ENCODE measurements at regions not wholly inside any gene's neighbourhood (a gene's known extent, or its start where the extent isn't known, plus 50 kb on each side); places are given as distances from the start of the nearest gene placed in this dataset.
"Not testable (repeated sequence)": the region's sequence is repeated elsewhere in the genome, so short reads cannot be mapped to it uniquely, and the experiment has no call there.

GRCh38 chr6:48961781-48962415 lies 501.2 kb downstream of the MMUT start:
- intact Hi-C loops (cut with micrococcal nuclease): no loop called here
- H3K4me1 Mint-ChIP-seq (ENCODE audit: insufficient read depth, unreplicated experiment): no peaks in the 10 kb centered on the region
- H3K36me3 Mint-ChIP-seq (ENCODE audit: insufficient read depth, unreplicated experiment): no peaks in the 10 kb centered on the region
- ChIA-PET CTCF (interaction anchor here (0.6 to 0.7 kb wide), 4 partner anchors 26 to 482 kb away, joined by 3 read pairs; no protein-coding TSS in a partner anchor), POLR2A (interaction anchor here (0.9 to 1.4 kb wide), 6 partner anchors 12 to 1174 kb away, joined by 3 to 5 read pairs (median 3); no protein-coding TSS in a partner anchor)
- no peak overlapping the region for H3K27ac Mint-ChIP-seq (ENCODE audit: low read depth, unreplicated experiment)
- H3K4me3 Mint-ChIP-seq (ENCODE audit: unreplicated experiment): no peak overlapping the region
- H3K27me3 Mint-ChIP-seq (ENCODE audit: insufficient read depth, unreplicated experiment): no peaks in the 10 kb centered on the region
- peak; percentile 91 for DNase-seq (ENCODE audit: unreplicated experiment)
- no peak for TF ChIP-seq CTCF (IDR thresholded peaks at IDR 0.05; ENCODE audit: unreplicated experiment)
- BruUV-seq (replicated peaks): no TSS peak
- no peaks in the 10 kb centered on the region for H3K9me3 Mint-ChIP-seq (ENCODE audit: unreplicated experiment)

- Mint-ChIP-seq H3K27ac (ENCODE audit: low read depth, unreplicated experiment) (no peak overlapping the region), H3K27me3 (ENCODE audit: insufficient read depth, unreplicated experiment) (no peaks in the 10 kb centered on the region), H3K4me1 (ENCODE audit: insufficient read depth, unreplicated experiment) (no peaks in the 10 kb centered on the region), H3K9me3 (ENCODE audit: unreplicated experiment) (peaks cover 10% of the 10 kb centered on the region), H3K4me3 (ENCODE audit: unreplicated experiment) (no peak overlapping the region), H3K36me3 (ENCODE audit: insufficient read depth, unreplicated experiment) (no peaks in the 10 kb centered on the region)
- ChIA-PET CTCF (no interaction called here), POLR2A (interaction anchor here (1.2 kb wide), 1 partner anchor 132 kb away, joined by 4 read pairs; no protein-coding TSS in a partner anchor)
- intact Hi-C loops (cut with micrococcal nuclease): no loop called here
- DNase-seq (ENCODE audit: unreplicated experiment): peak; percentile 18
- no peak for TF ChIP-seq CTCF (IDR thresholded peaks at IDR 0.05; ENCODE audit: unreplicated experiment)
- BruUV-seq (replicated peaks): no TSS peak
Measured at GRCh38 chr6:48959251-48960060, 503.6 kb downstream of the MMUT start.

GRCh38 chr6:48957781-48958180 lies 505.3 kb downstream of the MMUT start:
- Mint-ChIP-seq H3K4me3 (ENCODE audit: unreplicated experiment) (no peak overlapping the region), H3K36me3 (ENCODE audit: insufficient read depth, unreplicated experiment) (no peaks in the 10 kb centered on the region), H3K27ac (ENCODE audit: low read depth, unreplicated experiment) (no peak overlapping the region), H3K9me3 (ENCODE audit: unreplicated experiment) (peaks cover 10% of the 10 kb centered on the region), H3K27me3 (ENCODE audit: insufficient read depth, unreplicated experiment) (no peaks in the 10 kb centered on the region), H3K4me1 (ENCODE audit: insufficient read depth, unreplicated experiment) (no peaks in the 10 kb centered on the region)
- DNase-seq (ENCODE audit: unreplicated experiment): peak; percentile 17
- POLR2A ChIA-PET: interaction anchor here (1.3 kb wide), 1 partner anchor 19 kb away, joined by 3 read pairs; no protein-coding TSS in a partner anchor
- intact Hi-C loops (cut with micrococcal nuclease): no loop called here
- no TSS peak for BruUV-seq (replicated peaks)
- CTCF ChIA-PET: interaction anchor here (0.6 to 0.7 kb wide), 4 partner anchors 8 to 735 kb away, joined by 3 to 5 read pairs (median 3); no protein-coding TSS in a partner anchor
- TF ChIP-seq CTCF (IDR thresholded peaks at IDR 0.05; ENCODE audit: unreplicated experiment): no peak

GRCh38 chr6:48951917-48952316 lies 511.1 kb downstream of the MMUT start:
- intact Hi-C loops (cut with micrococcal nuclease): no loop called here
- TF ChIP-seq CTCF (IDR thresholded peaks at IDR 0.05; ENCODE audit: unreplicated experiment): no peak
- H3K27ac Mint-ChIP-seq (ENCODE audit: low read depth, unreplicated experiment): no peak overlapping the region
- ChIA-PET CTCF (no interaction called here), POLR2A (no interaction called here)
- no peaks in the 10 kb centered on the region for H3K4me1 Mint-ChIP-seq (ENCODE audit: insufficient read depth, unreplicated experiment)
- BruUV-seq (replicated peaks): no TSS peak
- no peak overlapping the region for H3K4me3 Mint-ChIP-seq (ENCODE audit: unreplicated experiment)
- H3K36me3 Mint-ChIP-seq (ENCODE audit: insufficient read depth, unreplicated experiment): no peaks in the 10 kb centered on the region
- no peaks in the 10 kb centered on the region for H3K27me3 Mint-ChIP-seq (ENCODE audit: insufficient read depth, unreplicated experiment)
- no peak for DNase-seq (ENCODE audit: unreplicated experiment)
- peaks cover 10% of the 10 kb centered on the region for H3K9me3 Mint-ChIP-seq (ENCODE audit: unreplicated experiment)

- CTCF ChIA-PET: interaction anchor here (0.6 kb wide), 1 partner anchor 68 kb away, joined by 3 read pairs; no protein-coding TSS in a partner anchor
- POLR2A ChIA-PET; H3K27me3 Mint-ChIP-seq (ENCODE audit: insufficient read depth, unreplicated experiment); H3K36me3 Mint-ChIP-seq (ENCODE audit: insufficient read depth, unreplicated experiment); H3K4me1 Mint-ChIP-seq (ENCODE audit: insufficient read depth, unreplicated experiment); H3K27ac Mint-ChIP-seq (ENCODE audit: low read depth, unreplicated experiment); intact Hi-C loops (cut with micrococcal nuclease); H3K4me3 Mint-ChIP-seq (ENCODE audit: unreplicated experiment); H3K9me3 Mint-ChIP-seq (ENCODE audit: unreplicated experiment); BruUV-seq (replicated peaks): not testable (repeated sequence)
- DNase-seq (ENCODE audit: unreplicated experiment): peak; percentile 36
Measured at GRCh38 chr6:48944276-48944675, 518.8 kb downstream of the MMUT start.

All from MCF 10A (cell line).